ENCODE measurements at regions not wholly inside any gene's neighbourhood (a gene's known extent, or its start where the extent isn't known, plus 50 kb on each side); places are given as distances from the start of the nearest gene placed in this dataset.

DNA sequence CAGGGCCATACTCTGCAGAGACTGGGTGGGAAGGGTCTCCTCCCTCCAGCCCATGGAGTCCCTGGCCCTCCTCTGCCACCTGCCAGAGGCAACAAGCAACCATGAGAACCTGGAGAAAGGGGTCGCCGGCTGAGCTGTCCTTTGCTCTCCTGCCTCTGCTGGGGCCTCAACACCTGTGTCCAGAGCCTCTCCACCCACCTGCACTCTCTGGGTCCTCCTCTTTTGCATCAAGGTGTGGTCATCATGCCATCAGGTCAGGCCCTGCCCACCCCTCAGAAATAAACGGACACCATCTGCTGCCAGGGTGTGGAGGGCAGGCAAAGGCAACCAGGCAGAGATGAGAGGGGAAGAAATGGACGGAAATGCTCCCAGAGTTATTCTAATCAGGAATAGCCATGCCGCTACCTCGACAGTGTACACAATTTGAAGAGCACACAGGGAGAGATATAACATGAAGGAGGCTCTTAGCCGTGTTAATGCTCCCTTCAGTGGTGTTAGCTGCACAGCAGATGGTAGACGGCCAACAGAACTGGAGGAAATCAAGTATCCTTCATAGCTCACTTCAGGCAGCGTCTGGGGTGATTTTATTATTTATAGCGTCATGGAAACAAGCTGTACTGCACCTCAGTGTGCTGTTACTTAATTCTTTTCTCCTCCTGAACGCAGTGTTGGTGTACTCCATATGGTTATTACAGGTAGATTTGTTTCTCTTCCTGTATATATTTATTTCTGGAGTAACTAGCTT is 247.9 kb downstream of the TSN start:
- TF ChIP-seq SIN3A (IDR thresholded peaks at IDR 0.05; ENCODE audit: borderline replicate concordance, insufficient read depth, low read length) (no peak), FOXP2 (optimal IDR thresholded peaks at IDR 0.05; ENCODE audit: borderline replicate concordance, extremely low read depth, extremely low read length, insufficient read depth) (no peak), TAF1 (IDR thresholded peaks at IDR 0.05; ENCODE audit: borderline replicate concordance, insufficient read depth, low read length) (no peak), POLR2AphosphoS5 (IDR thresholded peaks at IDR 0.05; ENCODE audit: low read depth, low read length) (no peak)
- TF ChIP-seq, protein P1, sequence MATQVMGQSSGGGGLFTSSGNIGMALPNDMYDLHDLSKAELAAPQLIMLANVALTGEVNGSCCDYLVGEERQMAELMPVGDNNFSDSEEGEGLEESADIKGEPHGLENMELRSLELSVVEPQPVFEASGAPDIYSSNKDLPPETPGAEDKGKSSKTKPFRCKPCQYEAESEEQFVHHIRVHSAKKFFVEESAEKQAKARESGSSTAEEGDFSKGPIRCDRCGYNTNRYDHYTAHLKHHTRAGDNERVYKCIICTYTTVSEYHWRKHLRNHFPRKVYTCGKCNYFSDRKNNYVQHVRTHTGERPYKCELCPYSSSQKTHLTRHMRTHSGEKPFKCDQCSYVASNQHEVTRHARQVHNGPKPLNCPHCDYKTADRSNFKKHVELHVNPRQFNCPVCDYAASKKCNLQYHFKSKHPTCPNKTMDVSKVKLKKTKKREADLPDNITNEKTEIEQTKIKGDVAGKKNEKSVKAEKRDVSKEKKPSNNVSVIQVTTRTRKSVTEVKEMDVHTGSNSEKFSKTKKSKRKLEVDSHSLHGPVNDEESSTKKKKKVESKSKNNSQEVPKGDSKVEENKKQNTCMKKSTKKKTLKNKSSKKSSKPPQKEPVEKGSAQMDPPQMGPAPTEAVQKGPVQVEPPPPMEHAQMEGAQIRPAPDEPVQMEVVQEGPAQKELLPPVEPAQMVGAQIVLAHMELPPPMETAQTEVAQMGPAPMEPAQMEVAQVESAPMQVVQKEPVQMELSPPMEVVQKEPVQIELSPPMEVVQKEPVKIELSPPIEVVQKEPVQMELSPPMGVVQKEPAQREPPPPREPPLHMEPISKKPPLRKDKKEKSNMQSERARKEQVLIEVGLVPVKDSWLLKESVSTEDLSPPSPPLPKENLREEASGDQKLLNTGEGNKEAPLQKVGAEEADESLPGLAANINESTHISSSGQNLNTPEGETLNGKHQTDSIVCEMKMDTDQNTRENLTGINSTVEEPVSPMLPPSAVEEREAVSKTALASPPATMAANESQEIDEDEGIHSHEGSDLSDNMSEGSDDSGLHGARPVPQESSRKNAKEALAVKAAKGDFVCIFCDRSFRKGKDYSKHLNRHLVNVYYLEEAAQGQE (IDR thresholded peaks at IDR 0.05; ENCODE audit: insufficient read depth in 1 of 2, low read depth in 2 of 2, low read length in 2 of 2) = no peak

DNA sequence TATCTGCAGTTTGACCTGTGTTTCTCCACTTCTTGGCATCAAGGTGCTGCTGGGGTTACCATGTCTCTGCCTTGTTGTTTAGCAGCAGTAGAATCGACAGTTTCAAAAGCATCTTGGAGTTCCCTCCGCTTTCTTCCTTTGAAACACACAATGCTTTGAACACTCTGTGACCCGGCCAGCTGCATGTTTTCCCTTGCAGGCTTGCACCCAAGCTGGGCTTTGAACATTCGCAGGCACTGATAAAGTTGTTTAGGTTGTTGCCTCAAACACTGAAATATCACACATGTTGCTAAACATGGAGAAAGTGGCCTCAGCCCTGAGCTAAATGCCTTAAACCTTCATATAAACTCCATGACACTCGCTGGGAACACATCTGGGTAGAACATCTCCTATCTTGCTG is 251.7 kb downstream of the TSN start:
- TF ChIP-seq FOXP2 (optimal IDR thresholded peaks at IDR 0.05; ENCODE audit: borderline replicate concordance, extremely low read depth, extremely low read length, insufficient read depth) (no peak), SIN3A (IDR thresholded peaks at IDR 0.05; ENCODE audit: borderline replicate concordance, insufficient read depth, low read length) (no peak), TAF1 (IDR thresholded peaks at IDR 0.05; ENCODE audit: borderline replicate concordance, insufficient read depth, low read length) (no peak), POLR2AphosphoS5 (IDR thresholded peaks at IDR 0.05; ENCODE audit: low read depth, low read length) (no peak)
- TF ChIP-seq, protein P1 (IDR thresholded peaks at IDR 0.05; ENCODE audit: insufficient read depth in 1 of 2, low read depth in 2 of 2, low read length in 2 of 2) = no peak

DNA sequence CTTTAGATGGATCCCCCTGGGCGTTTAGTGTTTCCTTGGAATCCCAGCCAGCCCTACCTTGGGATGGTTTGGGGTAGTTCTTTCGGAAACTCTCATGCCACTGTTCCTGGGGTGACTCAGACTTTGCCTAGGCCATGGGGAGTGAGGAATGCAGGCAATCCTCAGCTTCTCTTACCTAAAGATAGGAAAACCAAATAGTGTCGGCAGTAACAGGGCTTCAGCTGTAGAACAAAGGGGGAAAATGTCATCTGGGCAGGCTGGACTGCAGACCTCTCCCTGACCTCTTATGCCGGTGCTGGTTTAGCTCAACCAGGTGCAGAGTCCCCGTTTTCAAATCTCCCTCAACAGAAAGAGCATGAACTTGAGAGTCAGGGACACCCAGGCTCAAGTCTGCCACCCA is 252.1 kb downstream of the TSN start:
- TF ChIP-seq FOXP2 (optimal IDR thresholded peaks at IDR 0.05; ENCODE audit: borderline replicate concordance, extremely low read depth, extremely low read length, insufficient read depth) = no peak
- no peak for TF ChIP-seq SIN3A (IDR thresholded peaks at IDR 0.05; ENCODE audit: borderline replicate concordance, insufficient read depth, low read length)
- no peak for TF ChIP-seq TAF1 (IDR thresholded peaks at IDR 0.05; ENCODE audit: borderline replicate concordance, insufficient read depth, low read length)
- no peak for TF ChIP-seq POLR2AphosphoS5 (IDR thresholded peaks at IDR 0.05; ENCODE audit: low read depth, low read length)
- TF ChIP-seq, protein P1 (IDR thresholded peaks at IDR 0.05; ENCODE audit: insufficient read depth in 1 of 2, low read depth in 2 of 2, low read length in 2 of 2) = no peak

DNA sequence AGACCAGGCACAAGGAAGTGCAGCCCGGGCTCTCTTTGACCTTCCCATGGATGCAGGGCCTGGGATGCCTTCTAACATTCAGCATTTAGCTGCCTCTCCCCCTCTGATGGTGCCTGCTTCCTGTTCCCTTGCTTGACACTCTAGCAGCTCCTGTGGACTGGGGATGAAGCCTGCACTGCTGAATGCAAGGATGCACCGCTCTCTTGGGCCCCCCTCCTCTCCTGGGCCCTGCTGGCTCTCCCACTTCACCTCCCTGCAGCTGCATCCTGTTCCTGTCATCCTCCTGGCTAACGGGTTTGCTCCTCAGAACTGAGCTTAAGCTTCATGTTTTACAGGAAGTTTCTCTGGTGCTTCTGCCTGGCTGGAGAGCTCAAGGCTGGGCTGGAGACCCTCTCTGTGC is 254.1 kb downstream of the TSN start:
- TF ChIP-seq FOXP2 (optimal IDR thresholded peaks at IDR 0.05; ENCODE audit: borderline replicate concordance, extremely low read depth, extremely low read length, insufficient read depth) (no peak), POLR2AphosphoS5 (IDR thresholded peaks at IDR 0.05; ENCODE audit: low read depth, low read length) (no peak), TAF1 (IDR thresholded peaks at IDR 0.05; ENCODE audit: borderline replicate concordance, insufficient read depth, low read length) (no peak), SIN3A (IDR thresholded peaks at IDR 0.05; ENCODE audit: borderline replicate concordance, insufficient read depth, low read length) (no peak)
- TF ChIP-seq, protein P1 (IDR thresholded peaks at IDR 0.05; ENCODE audit: insufficient read depth in 1 of 2, low read depth in 2 of 2, low read length in 2 of 2) = no peak

All from PFSK-1 (cell line).